Esophagus muscularis mucosa (tissue), 4 donors: ENCODE measurements at regions not wholly inside any gene's neighbourhood (a gene's known extent, or its start where the extent isn't known, plus 50 kb on each side); places are given as distances from the start of the nearest gene placed in this dataset.

ENCODE experiments used
- EP300 ChIP-seq: sonication (generic); formaldehyde crosslinking; IDR thresholded peaks from one replicate; pipeline ENCODE4 v1.6.1; 2017; ENCODE audit warnings: antibody characterized with exemption
- POLR2A ChIP-seq: fragments of 450-650 bp; IDR thresholded peaks from one replicate; pipeline ENCODE4 v1.6.1; 2017; ENCODE audit warnings: antibody characterized with exemption, moderate library complexity, mild to moderate bottlenecking, low read depth
- TF ChIP-seq, protein P1 (sequence below), 3 experiments: fragments of 200-600 bp in 2 of 3; fragments of 450-650 bp in 1 of 3; sonication (generic) in 2 of 3; IDR thresholded peaks; one replicate each; pipeline ENCODE4 v1.5.1; 2017 to 2019; ENCODE audit warnings: antibody characterized with exemption in 3 of 3, mild to moderate bottlenecking in 2 of 3, moderate library complexity in 1 of 3

DNA sequence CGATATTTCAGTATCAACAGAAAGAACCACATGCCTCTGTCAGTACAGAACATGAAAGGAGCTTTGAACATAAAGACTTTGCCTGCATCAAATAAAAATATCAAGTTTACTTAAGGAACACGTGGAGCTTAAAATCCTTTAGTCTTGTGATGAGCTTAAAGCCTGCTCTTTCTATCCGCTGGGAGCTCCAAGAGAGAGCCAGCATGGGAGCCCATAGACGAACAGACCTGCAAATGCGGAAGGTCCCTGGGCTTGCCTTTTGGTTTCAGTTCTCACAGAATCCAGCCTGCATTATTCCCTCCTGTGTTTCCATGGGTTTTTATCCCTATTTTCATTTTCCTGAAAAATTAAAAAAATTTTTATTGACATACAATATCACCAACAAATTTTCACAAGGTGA, 530.6 kb upstream of the RGMA start:
- TF ChIP-seq POLR2A (no peak), EP300 (no peak)
- TF ChIP-seq, protein P1, sequence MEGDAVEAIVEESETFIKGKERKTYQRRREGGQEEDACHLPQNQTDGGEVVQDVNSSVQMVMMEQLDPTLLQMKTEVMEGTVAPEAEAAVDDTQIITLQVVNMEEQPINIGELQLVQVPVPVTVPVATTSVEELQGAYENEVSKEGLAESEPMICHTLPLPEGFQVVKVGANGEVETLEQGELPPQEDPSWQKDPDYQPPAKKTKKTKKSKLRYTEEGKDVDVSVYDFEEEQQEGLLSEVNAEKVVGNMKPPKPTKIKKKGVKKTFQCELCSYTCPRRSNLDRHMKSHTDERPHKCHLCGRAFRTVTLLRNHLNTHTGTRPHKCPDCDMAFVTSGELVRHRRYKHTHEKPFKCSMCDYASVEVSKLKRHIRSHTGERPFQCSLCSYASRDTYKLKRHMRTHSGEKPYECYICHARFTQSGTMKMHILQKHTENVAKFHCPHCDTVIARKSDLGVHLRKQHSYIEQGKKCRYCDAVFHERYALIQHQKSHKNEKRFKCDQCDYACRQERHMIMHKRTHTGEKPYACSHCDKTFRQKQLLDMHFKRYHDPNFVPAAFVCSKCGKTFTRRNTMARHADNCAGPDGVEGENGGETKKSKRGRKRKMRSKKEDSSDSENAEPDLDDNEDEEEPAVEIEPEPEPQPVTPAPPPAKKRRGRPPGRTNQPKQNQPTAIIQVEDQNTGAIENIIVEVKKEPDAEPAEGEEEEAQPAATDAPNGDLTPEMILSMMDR (IDR thresholded peaks at IDR 0.05): no peak
